Germinal center (tissue), 1 donor: ENCODE measurements at regions not wholly inside any gene's neighbourhood (a gene's known extent, or its start where the extent isn't known, plus 50 kb on each side); places are given as distances from the start of the nearest gene placed in this dataset.

Source experiments
- DNase-seq: peaks from one replicate; pipeline ENCODE4 v3.0.0; 2012; ENCODE audit warnings: mixed read lengths, low spot score

GRCh38 chr11:27287205-27287604, 75.8 kb downstream of the CCDC34 start:
- DNase-seq, result no peak

DNA sequence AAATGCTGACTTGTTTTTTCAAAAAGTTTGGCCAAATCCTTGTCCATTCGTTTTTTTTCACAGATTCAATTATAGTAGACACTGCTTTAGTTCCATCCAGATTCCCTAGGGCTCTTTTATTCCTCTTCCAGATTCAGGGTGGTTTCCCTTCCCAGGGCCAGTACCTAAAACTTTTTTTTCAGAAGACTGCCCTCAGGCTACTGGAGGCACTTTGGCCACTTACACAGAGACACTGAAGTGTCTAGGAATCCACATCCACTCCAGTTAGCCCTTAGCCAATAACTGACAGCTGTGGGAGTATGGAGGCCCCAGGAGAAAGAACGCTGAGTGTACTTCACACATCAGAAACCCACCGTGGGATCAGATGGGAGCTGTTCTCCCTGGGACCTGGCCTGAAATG, 77.3 kb downstream of the CCDC34 start:
- no peak for DNase-seq

DNA sequence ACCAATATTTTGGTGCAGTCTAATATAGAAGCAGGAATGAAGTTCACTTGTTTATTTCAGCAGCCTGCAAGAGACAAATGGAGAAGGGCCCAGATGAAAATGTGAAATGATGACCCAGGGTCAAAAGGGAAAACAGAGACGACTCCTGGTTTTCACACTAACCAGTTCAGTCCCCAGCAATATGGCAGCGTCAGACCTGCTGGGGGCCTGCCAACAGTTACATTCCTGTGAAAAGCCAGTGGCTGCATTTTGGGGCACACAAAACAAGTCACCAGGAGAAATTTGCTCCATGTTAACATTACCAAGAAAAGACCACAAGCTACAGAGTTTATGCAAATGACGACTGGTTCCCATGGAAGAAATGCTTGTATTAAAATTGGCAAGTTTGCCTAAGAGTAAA, 80.2 kb downstream of the CCDC34 start:
- DNase-seq, result no peak

DNA sequence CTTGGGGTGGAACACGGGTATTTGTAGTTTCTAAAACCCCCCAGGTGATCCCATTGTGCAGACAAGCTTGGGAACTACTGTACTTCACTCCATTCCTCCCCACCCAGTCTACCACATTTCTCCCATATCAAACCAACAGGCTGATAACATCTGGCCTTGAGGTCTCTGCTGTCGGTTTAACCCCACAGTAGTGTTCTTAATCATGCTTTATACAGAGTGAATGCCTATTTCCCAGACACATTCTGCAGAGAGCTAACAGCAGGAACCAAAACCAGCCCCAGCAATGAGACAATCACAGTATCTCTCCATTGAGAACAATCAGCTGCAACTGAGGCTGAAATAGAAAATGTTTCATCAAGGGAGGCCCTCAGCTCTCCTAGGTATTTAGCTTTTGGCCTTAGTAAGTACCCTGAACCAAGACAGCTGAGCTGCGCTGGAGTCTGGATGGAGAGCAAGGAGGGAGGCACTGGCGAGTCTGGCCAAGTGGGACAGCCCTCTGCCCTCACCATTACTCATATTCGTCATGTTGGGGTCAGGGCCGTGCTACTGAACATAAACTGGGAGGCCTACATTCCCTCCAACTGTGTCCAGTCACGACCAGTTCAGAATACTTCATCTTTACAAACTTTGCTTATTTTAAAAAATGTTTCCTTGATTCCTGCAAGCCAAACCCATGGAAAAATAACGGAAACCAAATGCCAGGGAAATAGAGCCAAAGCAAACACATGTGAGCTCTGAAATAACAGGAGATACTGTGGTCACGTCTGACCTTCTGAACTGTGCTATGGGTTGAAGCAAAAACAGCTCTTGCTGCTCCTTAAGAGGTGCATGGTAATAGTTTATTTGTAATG, 81.0 kb downstream of the CCDC34 start:
- DNase-seq, result no peak

GRCh38 chr11:27281276-27281675, 81.7 kb downstream of the CCDC34 start:
- DNase-seq, result no peak

GRCh38 chr11:27280140-27280539, 82.9 kb downstream of the CCDC34 start:
- DNase-seq, result no peak

DNA sequence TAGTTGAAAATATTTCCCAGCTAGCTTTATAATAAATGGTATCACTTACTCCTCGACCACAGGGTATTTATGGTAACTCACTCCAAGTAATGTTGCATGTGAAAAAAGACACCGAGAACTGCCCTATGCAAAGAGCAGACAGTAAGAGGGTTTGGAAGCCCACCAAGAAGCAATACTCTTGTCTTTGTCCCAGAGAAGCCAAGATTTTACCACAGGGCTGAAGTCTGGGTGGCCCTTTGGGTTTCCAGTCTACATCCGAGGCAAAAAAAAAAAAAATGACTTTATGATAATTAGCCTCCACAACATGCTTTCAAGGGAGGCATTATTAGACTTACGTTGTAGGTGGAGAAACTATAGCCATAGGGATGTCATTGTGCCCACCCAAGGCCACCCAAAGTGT, 83.6 kb downstream of the CCDC34 start:
- DNase-seq, result no peak

GRCh38 chr11:27277843-27278242, 85.2 kb downstream of the CCDC34 start:
- no peak for DNase-seq

DNA sequence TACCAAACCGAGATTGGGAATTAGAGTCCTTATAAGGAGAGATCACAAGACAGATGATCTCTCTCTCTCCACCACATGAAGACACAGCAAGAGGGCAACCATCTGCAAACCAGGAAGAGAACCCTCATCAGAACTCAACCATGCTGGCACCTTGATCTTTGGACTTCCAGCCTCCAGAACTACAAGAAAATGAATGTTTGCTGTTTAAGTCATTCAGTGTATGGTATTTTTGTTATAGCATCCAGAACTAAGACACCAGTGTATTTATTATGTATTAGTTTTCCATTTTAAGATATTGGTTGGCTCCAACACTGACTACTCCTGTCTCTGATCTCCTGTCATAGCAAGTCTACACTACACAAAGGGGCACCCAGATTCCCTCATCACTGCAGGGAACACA, 86.9 kb downstream of the CCDC34 start:
- no peak for DNase-seq

- no peak for DNase-seq
Measured at GRCh38 chr11:27274854-27275395, 88.1 kb downstream of the CCDC34 start.

DNA sequence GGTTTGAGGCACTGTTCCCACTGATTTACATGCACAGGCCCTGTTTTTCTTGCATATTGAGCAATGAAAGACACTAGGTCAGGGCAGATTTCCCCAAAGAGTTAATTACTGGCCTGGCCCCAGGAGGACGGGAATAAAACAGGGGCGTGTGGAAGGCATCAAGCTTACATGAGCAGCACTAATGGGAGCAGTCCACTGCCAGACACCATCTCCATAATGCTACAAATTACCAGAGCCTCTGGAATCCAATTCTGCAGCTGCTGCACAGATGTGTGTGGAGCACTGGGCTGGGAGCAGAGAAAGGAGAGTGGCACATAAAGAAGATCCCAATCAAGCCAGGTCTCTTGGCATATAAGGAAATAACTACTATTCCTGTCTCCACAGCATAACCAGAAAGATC, 96.9 kb downstream of the CCDC34 start:
- DNase-seq, result no peak

DNA sequence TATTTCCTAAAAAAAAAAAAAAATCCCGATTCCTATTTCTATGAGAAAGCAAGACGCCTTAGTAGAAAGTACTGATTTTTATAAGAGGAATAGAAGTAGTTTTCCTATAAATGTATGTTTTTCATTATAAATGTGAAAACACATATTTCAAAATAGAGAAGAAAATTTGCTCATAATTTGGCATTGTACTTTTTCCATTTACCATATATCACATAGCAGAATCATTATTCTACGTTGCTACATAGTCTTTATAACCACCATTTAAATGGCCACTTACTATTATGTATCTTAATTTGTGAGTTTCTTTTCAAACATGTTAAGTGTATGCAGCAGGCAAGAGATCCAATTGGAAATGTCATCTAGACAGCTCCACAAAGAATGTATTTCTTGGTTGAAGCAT, 99.0 kb downstream of the CCDC34 start:
- DNase-seq, result no peak

GRCh38 chr11:27263046-27263445, 100.0 kb downstream of the CCDC34 start:
- no peak for DNase-seq

DNA sequence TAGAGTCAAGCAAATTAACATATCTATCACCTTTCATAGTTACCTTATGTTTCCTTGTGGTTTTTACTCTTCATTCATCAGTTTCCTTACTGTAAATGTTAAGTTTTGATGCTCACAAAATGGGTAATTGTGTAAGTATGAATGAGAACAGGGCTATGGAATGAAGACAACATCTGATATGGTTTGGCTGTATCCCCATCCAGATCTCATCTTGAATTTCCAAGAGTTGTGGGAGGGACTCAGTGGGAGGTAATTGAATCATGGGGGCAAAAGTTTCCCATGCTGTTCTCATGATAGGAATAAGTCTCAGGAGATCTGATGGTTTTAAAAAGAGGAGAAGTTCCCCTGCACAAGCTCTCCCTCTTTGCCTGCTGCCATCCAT, 107.6 kb downstream of the CCDC34 start:
- no peak for DNase-seq

- DNase-seq, result no peak
Measured at GRCh38 chr11:27254744-27255446, 108.1 kb downstream of the CCDC34 start.

DNA sequence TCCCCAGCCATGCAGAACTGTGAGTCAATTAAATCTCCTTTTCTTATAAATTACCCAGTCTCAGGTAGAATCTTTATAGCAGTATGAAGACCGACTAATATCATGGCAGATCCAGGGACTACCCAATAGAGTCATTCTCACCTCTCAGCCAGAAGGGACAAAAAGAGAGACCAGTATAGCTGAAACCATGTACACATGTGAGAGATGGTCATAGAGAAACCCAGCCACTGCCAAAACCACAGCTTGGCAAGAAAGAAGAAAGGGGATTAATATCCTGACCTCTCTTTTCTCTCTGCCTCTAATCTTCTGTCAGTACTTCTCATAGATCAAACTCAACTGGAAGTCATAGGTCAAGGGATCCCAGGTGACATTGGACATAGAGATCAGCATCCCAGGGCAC, 109.8 kb downstream of the CCDC34 start:
- DNase-seq, result no peak

- no peak for DNase-seq
Measured at GRCh38 chr11:27250867-27251665, 111.9 kb downstream of the CCDC34 start.

GRCh38 chr11:27248576-27249509, 114.2 kb downstream of the CCDC34 start:
- DNase-seq, result no peak

GRCh38 chr11:27247660-27248059, 115.4 kb downstream of the CCDC34 start:
- DNase-seq, result no peak

DNA sequence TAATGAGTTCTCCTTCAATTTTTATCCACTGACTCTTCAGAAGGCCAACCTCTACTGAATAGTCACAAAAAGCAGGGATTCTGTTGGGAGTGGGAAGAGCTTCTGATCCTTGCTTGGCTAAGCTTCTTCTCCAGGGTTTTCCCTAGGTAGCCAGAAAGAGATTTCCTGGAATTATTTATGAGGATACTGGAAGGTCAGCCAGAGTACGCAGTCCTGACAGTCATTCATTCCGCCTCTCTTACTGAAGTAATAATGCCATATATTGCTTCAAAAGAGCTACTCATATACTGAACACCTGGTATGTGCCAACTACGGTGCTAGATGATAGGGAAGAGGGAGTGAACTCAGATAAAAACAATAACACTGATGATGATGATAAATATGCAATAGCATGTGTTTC, 116.1 kb downstream of the CCDC34 start:
- DNase-seq, result no peak

DNA sequence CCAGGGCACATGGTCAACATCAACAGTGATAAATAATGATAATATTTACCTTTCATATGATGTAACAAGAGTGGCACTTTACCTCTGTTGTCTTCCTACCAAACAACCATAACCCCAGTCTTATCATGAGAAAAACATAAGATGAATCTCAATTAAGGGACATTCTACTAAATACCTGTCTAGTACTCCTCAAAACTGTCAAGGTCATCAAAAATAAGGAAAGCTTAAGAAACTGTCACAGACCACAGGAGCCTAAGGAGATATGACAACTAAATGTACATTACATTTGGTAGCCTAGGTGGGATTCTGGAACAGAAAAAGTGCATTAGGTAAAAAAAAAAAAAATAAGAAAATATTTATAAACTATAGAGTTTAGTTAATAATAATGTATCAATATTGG, 118.1 kb downstream of the CCDC34 start:
- DNase-seq, result no peak
